ENCODE measurements at regions not wholly inside any gene's neighbourhood (a gene's known extent, or its start where the extent isn't known, plus 50 kb on each side); places are given as distances from the start of the nearest gene placed in this dataset.
A peak's percentile ranks its signal among the peaks of the same experiment; 100 is the strongest.

DNA sequence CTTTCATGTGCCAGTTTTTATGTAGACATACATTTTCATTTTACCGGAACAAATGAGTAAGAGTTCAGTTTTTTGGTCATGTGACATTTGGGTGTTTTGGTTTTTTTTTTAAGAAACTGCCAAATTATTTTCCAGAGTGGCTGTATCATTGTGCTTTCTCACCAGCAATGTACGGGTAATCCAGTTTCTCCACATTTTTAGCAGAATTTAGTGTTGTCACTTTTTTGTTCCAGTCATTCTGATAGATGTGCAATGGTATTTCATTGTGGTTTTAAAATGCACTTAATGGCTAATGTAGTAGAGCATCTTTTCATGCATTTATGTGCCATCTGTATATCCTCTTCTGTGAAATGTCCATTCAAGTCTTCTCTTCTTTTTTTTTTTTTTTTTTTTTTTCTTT is 126.5 kb upstream of the FBXO11 start:
- no peak for TF ChIP-seq EP300 (IDR thresholded peaks at IDR 0.05)
- H3K4me1 ChIP-seq: no peaks in the 10 kb centered on the region
- WGBS, 5 donors: 78 to 92% (median 84%) methylated on average over 2 of the region's 2 CpGs
- no peak overlapping the region for H3K27ac ChIP-seq
- H3K9me3 ChIP-seq: peaks cover 0 to 12% (median 10%) of the 10 kb centered on the region in 4 donors
- H3K4me3 ChIP-seq: no peak overlapping the region
- intact Hi-C loops (cut with DNase I; ENCODE audit: low total_unique reads): no loop called here
- H3K27me3 ChIP-seq: no peaks in the 10 kb centered on the region
- DNase-seq: no peak
- H3K36me3 ChIP-seq: no peaks in the 10 kb centered on the region

GRCh38 chr2:48034295-48034694 is 128.0 kb upstream of the FBXO11 start:
- Histone ChIP-seq H3K27ac (no peak overlapping the region), H3K4me3 (no peak overlapping the region), H3K27me3 (no peaks in the 10 kb centered on the region), H3K9me3 (peaks cover 0 to 12% (median 10%) of the 10 kb centered on the region in 4 donors), H3K4me1 (no peaks in the 10 kb centered on the region), H3K36me3 (no peaks in the 10 kb centered on the region)
- no peak for TF ChIP-seq EP300 (IDR thresholded peaks at IDR 0.05)
- TF ChIP-seq POLR2A (IDR thresholded peaks at IDR 0.05): no peak
- TF ChIP-seq, protein P1, sequence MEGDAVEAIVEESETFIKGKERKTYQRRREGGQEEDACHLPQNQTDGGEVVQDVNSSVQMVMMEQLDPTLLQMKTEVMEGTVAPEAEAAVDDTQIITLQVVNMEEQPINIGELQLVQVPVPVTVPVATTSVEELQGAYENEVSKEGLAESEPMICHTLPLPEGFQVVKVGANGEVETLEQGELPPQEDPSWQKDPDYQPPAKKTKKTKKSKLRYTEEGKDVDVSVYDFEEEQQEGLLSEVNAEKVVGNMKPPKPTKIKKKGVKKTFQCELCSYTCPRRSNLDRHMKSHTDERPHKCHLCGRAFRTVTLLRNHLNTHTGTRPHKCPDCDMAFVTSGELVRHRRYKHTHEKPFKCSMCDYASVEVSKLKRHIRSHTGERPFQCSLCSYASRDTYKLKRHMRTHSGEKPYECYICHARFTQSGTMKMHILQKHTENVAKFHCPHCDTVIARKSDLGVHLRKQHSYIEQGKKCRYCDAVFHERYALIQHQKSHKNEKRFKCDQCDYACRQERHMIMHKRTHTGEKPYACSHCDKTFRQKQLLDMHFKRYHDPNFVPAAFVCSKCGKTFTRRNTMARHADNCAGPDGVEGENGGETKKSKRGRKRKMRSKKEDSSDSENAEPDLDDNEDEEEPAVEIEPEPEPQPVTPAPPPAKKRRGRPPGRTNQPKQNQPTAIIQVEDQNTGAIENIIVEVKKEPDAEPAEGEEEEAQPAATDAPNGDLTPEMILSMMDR (IDR thresholded peaks at IDR 0.05): no peak
- no peak for TF ChIP-seq POLR2AphosphoS5 (IDR thresholded peaks at IDR 0.05)
- DNase-seq: no peak
- intact Hi-C loops (cut with DNase I; ENCODE audit: low total_unique reads): no loop called here

DNA sequence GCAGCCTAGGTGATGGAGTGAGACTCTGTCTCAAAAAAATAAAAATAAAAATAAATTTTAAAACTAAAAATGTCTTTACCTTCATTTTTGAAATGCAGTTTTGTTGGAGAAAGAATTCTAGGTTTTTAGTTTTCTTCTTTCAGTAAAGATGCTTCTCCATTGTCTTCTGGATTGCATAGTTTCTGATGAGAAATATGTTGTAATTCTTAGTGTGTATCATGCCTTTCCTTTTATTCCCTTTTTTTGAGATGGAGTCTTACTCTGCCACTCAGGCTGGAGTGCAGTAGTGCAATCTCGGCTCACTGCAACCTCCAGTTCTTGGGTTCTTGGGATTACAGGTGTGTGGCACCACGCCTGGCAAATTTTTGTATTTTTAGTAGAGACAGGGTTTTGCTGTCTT is 130.0 kb upstream of the FBXO11 start:
- no peak overlapping the region for H3K27ac ChIP-seq
- no peak for DNase-seq
- no peak for TF ChIP-seq POLR2A (IDR thresholded peaks at IDR 0.05)
- no peak for TF ChIP-seq POLR2AphosphoS5 (IDR thresholded peaks at IDR 0.05)
- no peak for TF ChIP-seq EP300 (IDR thresholded peaks at IDR 0.05)
- TF ChIP-seq, protein P1 (IDR thresholded peaks at IDR 0.05): no peak
- intact Hi-C loops (cut with DNase I; ENCODE audit: low total_unique reads): no loop called here
- no peaks in the 10 kb centered on the region for H3K4me1 ChIP-seq
- no peak overlapping the region for H3K4me3 ChIP-seq
- H3K9me3 ChIP-seq: peaks cover 0 to 12% (median 10%) of the 10 kb centered on the region in 4 donors
- no peaks in the 10 kb centered on the region for H3K27me3 ChIP-seq
- 91 to 97% (median 96%) methylated on average over 2 of the region's 2 CpGs for WGBS, 5 donors
- H3K36me3 ChIP-seq: no peaks in the 10 kb centered on the region

- no peaks in the 10 kb centered on the region for H3K36me3 ChIP-seq
- 84 to 97% (median 95%) methylated on average over 3 of the region's 3 CpGs for WGBS, 5 donors
- H3K9me3 ChIP-seq: peaks cover 0 to 12% (median 10%) of the 10 kb centered on the region in 4 donors
- TF ChIP-seq POLR2AphosphoS5 (IDR thresholded peaks at IDR 0.05) (no peak), POLR2A (IDR thresholded peaks at IDR 0.05) (no peak), EP300 (IDR thresholded peaks at IDR 0.05) (no peak)
- TF ChIP-seq, protein P1 (IDR thresholded peaks at IDR 0.05): no peak
- no peaks in the 10 kb centered on the region for H3K27me3 ChIP-seq
- intact Hi-C loops (cut with DNase I; ENCODE audit: low total_unique reads): no loop called here
- H3K4me1 ChIP-seq: no peaks in the 10 kb centered on the region
- H3K4me3 ChIP-seq: no peak overlapping the region
- no peak for DNase-seq
- H3K27ac ChIP-seq: no peak overlapping the region
These were observed 133.1 kb upstream of the FBXO11 start for GRCh38 chr2:48039209-48039990.

DNA sequence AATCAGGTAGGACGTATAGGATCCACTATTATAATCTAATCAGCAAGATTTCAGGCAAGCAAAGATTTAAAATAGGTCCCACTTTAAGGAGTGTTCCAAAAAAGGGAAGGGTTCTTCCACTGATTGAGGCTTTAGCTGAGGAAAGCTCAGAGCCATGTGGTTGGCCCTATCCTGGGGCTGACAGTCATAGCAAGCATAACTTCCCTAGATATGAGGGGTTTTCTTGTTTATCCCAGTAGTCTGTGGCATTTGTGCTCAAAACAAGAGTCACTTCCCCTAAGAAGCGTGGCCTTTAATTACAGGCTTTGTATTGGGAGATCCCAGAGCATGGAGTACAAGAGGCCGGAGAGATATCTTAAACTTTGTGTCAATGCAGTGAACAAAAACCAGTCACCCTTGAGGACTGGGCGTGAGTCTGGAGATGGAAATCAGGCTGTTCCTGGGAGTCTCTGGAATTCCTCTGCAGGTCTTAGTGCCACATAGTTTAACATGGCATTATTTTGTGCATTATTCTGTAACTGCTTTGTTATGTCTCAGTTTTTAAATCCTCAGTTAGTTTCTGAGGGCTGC is 136.9 kb upstream of the FBXO11 start:
- Histone ChIP-seq H3K4me3 (no peak overlapping the region), H3K4me1 (no peaks in the 10 kb centered on the region), H3K36me3 (no peaks in the 10 kb centered on the region), H3K27ac (no peak overlapping the region), H3K9me3 (no peaks in the 10 kb centered on the region), H3K27me3 (no peaks in the 10 kb centered on the region)
- peak in 1 of 2 donors; percentile 6 for DNase-seq
- intact Hi-C loops (cut with DNase I; ENCODE audit: low total_unique reads): no loop called here
- TF ChIP-seq POLR2A (IDR thresholded peaks at IDR 0.05) (no peak), POLR2AphosphoS5 (IDR thresholded peaks at IDR 0.05) (no peak), EP300 (IDR thresholded peaks at IDR 0.05) (no peak)
- TF ChIP-seq, protein P1 (IDR thresholded peaks at IDR 0.05): no peak
- 77 to 91% (median 81%) methylated on average over 4 of the region's 4 CpGs for WGBS, 5 donors

All from stomach (tissue), 8 donors.